Large intestine (tissue), 3 donors: ENCODE measurements at regions not wholly inside any gene's neighbourhood (a gene's known extent, or its start where the extent isn't known, plus 50 kb on each side); places are given as distances from the start of the nearest gene placed in this dataset.
"Not testable (repeated sequence)": the region's sequence is repeated elsewhere in the genome, so short reads cannot be mapped to it uniquely, and the experiment has no call there.

ENCODE experiments used
- DNase-seq, 2 donors: peaks; one replicate each; pipeline versions ENCODE4 v3.0.0 to v3.0.0-alpha.2; 2013
- H3K27ac ChIP-seq: one replicate; pipeline ENCODE4 v1.5.1; 2013; ENCODE audit warnings: low read length
- H3K27me3 ChIP-seq: 2 replicates; pipeline ENCODE4 v1.6.1; 2013; ENCODE audit warnings: low read length; ENCODE audit not compliant: control insufficient read depth, insufficient read depth
- H3K36me3 ChIP-seq: 2 replicates; pipeline ENCODE4 v1.6.1; 2013; ENCODE audit warnings: low read length; ENCODE audit not compliant: control insufficient read depth, insufficient read depth
- H3K4me1 ChIP-seq: one replicate; pipeline ENCODE4 v1.6.1; 2013; ENCODE audit warnings: low read length; ENCODE audit not compliant: control insufficient read depth, insufficient read depth
- H3K4me3 ChIP-seq: one replicate; pipeline ENCODE4 v1.5.1; 2013; ENCODE audit warnings: low read length
- H3K9me3 ChIP-seq: one replicate; pipeline ENCODE4 v1.6.1; 2013; ENCODE audit warnings: mild to moderate bottlenecking, low read depth, low read length, moderate library complexity; ENCODE audit not compliant: control insufficient read depth
- WGBS: methylation state at CpG from one replicate; pipeline ENCODE4 v1.1.5; 2013; ENCODE audit warnings: low lambda C conversion rate; ENCODE audit not compliant: insufficient coverage; 5-methylcytosine and 5-hydroxymethylcytosine counted together

DNA sequence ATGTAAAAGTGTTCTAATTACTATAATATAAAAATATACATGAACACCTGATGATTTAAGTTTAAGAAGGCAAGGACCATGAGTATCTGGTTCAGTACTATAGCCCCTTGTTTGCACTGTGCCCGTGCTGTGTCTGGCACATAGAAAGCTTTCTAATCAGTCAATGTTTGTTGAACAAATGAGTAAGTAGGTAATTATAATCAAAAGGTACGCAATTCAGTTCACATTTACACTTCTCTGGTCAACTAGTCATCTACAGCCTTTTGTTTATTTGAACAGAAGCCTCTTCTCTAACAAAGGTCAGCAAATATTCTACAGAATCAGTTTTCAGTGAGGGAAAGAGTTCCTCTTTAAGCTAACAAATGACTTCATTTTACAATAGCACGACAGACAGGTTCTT, 523.3 kb downstream of the SMARCA1 start:
- Histone ChIP-seq H3K4me1 (no peaks in the 10 kb centered on the region), H3K36me3 (no peaks in the 10 kb centered on the region), H3K9me3 (no peaks in the 10 kb centered on the region), H3K27me3 (no peaks in the 10 kb centered on the region), H3K4me3 (no peak overlapping the region), H3K27ac (no peak overlapping the region)
- DNase-seq = no peak
- WGBS = no CpG with 5 or more reads among the region's 3 CpGs

DNA sequence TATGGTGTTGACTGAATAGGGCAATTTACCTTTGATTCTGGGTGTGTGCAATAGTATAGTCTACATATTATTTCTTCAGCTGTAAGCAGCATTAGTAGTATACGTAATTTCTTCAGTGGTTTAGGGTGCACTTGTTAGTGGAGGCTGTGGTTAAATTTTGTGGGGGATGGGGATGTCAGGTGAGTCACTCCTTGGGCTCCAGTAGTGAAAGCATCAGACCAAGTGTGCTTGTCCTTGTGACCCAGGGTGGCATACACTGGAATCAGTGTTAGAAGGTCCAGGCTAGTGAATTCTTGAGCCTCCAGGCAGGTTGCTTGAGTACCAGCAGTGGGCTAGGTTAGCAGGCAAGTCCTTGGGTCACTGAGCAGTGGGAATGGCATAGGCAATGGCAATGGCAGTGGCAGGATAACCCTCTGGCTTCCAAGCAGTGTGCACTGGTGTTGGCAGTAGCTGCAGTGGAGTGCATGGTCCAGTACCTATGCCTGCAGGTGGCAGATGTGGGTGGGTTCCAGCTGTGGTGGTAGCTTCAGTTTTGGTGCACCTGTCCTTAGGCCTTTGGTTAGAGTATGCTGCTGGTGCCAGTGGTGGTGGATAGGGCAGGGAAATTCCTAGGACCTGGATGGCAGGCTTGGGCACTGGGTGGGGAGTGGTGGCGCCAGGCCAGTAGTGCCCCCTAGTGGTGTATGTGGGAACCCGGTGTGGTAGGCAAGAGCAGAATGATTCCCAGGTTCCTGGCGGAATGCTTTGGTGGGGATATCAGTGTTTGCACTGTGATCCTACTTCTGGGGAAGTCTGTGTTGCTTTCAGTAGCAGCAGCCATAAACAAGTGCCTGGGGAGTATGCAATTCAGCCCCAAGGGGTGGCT, 531.0 kb downstream of the SMARCA1 start:
- Histone ChIP-seq H3K9me3 (no peaks in the 10 kb centered on the region), H3K4me3 (no peak overlapping the region), H3K4me1 (no peaks in the 10 kb centered on the region), H3K27ac (no peak overlapping the region), H3K36me3 (no peaks in the 10 kb centered on the region), H3K27me3 (no peaks in the 10 kb centered on the region)
- no peak for DNase-seq
- WGBS = no CpG with 5 or more reads among the region's 4 CpGs

DNA sequence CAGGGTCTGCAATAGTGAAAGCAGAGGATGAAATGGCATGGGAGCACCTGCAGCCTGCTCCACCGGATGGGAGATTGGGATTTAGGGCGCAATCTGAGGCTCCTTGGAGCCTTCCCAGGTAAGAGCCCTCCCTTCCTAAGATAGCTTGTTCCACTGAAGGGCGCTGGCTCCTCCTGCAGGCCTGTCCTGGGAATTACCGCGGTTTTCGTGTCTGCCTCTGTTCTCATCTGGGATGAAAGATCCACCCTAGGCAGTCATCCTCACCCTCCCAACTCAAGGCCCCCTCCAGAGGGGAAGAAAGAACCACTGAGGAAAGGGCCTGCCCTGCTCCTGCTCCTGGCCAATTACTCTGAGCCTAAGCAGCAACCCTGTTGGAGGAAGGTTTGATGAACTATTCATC, 547.5 kb downstream of the SMARCA1 start:
- DNase-seq = peak; percentile 8
- peaks cover 4% of the 10 kb centered on the region for H3K4me1 ChIP-seq
- no peaks in the 10 kb centered on the region for H3K36me3 ChIP-seq
- WGBS = no CpG with 5 or more reads among the region's 6 CpGs
- H3K9me3 ChIP-seq = no peaks in the 10 kb centered on the region
- H3K27ac ChIP-seq = no peak overlapping the region
- H3K27me3 ChIP-seq = no peaks in the 10 kb centered on the region
- no peak overlapping the region for H3K4me3 ChIP-seq

DNA sequence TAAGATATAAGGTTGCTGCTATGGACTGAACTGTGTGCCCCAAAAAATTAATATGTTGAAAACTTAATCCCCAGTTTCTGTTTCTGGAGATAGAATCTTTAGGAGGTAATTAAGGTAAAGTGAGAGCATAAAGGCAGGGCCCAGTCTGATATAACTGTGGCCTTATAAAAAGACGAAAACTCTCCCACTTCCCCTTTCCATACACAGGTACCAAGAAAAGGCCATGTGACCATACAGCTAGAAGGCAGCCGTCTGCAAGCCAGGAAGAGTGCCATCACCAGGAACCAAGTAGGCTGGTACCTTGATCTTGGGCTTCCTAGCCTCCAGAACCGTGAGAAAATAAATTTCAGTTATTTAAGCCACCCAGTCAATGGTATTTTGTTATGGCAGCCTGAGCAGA, 550.3 kb downstream of the SMARCA1 start:
- WGBS = no CpG with 5 or more reads among the region's 3 CpGs
- no peak for DNase-seq

DNA sequence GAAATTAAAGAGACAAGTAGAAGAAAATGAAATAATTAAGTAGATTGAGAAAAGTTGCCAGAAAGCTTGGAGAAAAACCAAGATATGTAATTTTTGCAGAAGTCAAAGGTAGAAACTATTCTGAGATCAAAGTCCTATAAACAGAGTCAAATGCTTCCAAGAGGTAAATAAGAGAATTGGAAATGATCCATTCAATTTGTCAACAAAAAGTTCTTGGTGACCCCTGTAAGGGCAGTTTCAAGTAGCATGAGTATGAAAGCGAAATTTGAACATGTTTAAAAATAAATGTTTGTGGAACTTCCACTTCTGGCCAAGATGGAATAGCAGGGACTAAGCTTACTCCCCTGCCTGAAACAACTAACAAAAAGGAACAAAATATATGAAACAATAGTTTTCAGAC, 562.0 kb downstream of the SMARCA1 start:
- H3K27me3 ChIP-seq = no peaks in the 10 kb centered on the region
- no peak for DNase-seq
- no peaks in the 10 kb centered on the region for H3K4me1 ChIP-seq
- no peaks in the 10 kb centered on the region for H3K36me3 ChIP-seq
- H3K9me3 ChIP-seq = no peaks in the 10 kb centered on the region
- no peak overlapping the region for H3K4me3 ChIP-seq
- WGBS = no CpG with 5 or more reads among the region's 1 CpG
- no peak overlapping the region for H3K27ac ChIP-seq

More for the DNA sequence above, 550.3 kb downstream of the SMARCA1 start:
- H3K36me3 ChIP-seq = no peaks in the 10 kb centered on the region
- no peaks in the 10 kb centered on the region for H3K27me3 ChIP-seq
- no peak overlapping the region for H3K27ac ChIP-seq
- no peaks in the 10 kb centered on the region for H3K9me3 ChIP-seq
- no peak overlapping the region for H3K4me3 ChIP-seq
- H3K4me1 ChIP-seq = peaks cover 4% of the 10 kb centered on the region

DNA sequence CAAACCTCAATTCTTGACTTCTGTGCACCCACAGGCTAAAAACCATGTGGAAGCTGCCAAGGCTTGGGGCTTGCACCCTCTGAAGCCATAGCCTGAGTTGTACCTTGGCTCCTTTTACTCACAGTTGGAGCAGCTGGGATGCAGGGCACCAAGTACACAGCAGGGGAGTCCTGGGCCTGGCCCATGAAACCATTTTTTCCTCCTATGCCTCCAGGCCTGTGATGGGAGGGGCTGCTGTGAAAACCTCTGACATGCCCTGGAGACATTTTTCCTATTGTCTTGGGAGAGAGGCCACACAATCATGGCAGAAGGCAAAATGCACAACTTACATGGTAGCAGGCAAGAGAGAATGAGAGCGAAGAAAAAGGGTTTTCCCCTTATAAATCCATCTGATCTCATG, 568.6 kb downstream of the SMARCA1 start:
- H3K27me3 ChIP-seq = not testable (repeated sequence)

DNA sequence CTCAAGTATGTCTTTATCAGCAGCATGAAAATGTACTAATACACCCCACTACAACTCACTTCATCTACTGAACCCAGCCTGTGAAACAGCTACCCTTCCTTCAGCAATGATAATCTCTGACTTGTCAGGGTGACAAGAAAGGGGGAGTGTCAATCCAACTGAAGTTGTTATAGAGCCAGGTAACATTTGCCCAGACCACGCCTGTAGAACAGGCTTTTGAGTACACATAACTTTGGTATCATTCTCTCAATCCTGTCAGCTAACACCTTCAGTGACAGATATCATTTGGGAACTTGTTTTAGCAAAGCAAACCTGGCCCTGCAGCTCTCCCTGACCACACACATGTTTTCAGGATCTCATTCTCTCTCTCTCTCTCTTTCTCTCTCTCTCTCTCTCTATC, 592.2 kb downstream of the SMARCA1 start:
- Histone ChIP-seq H3K4me1 (no peaks in the 10 kb centered on the region), H3K27me3 (no peaks in the 10 kb centered on the region), H3K27ac (no peak overlapping the region), H3K36me3 (no peaks in the 10 kb centered on the region), H3K4me3 (no peak overlapping the region), H3K9me3 (no peaks in the 10 kb centered on the region)
- WGBS = no CpG with 5 or more reads among the region's 1 CpG
- DNase-seq = no peak

More for the DNA sequence above, 568.6 kb downstream of the SMARCA1 start:
- DNase-seq, H3K4me1 ChIP-seq, H3K36me3 ChIP-seq, H3K4me3 ChIP-seq, H3K9me3 ChIP-seq, H3K27ac ChIP-seq: not testable (repeated sequence)
- no CpG with 5 or more reads among the region's 1 CpG for WGBS

DNA sequence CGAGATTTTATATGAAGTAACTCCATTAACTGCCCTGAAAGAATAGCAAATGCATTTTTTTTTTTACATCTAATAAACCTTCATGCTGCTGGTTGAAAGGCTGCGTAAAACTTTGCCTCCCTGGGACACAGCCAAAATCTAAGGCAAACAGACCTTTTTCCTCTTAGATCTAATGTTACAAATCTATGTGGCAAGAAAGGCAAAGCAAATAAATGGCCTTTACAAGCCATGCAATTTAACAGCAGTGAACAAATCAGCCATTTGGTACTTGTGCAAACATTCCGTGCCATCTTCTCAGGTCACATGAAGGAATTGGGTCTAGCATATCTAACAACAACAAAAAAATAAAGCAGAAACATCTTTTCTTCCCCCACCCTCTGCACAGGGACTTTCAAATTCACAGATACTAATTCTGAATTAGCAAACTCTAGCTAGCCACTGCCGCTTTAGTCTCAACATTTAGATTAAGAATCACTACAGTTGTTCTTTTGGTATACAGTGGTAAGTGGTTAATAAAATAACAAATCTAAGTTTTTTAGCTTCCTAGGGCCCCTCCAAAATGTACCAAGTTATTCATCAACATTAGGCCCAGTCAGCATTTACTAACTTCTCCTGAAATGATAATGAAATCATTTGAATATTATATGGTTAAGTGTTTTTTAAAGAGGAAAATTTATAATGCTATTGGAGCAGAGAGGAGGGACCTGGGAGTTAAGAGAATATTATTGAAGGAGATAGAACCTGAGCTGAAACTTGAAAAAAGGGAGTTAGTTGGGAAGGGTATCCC, 593.8 kb downstream of the SMARCA1 start:
- Histone ChIP-seq H3K27me3 (no peaks in the 10 kb centered on the region), H3K4me3 (no peak overlapping the region), H3K9me3 (no peaks in the 10 kb centered on the region), H3K4me1 (no peaks in the 10 kb centered on the region), H3K27ac (no peak overlapping the region), H3K36me3 (no peaks in the 10 kb centered on the region)
- no peak for DNase-seq
- WGBS = no CpG with 5 or more reads among the region's 4 CpGs

DNA sequence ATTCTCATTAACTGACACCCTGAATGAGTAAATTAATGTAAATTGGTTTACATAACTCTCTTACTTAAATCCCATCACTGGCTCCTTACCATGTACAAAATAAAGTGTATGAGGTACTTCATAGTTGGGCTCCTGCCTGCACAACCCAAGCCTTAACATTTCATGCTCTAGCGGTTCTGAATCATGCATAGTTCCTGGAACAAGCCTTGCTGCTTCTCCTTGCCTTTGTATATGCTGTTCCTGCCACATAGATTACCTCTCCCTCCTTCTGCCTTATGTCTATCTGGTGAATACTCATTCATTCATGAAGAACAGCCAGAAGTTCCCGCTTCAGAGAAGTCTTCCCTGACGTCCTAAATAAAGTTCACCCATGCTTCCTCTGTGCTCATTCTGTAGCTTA, 594.7 kb downstream of the SMARCA1 start:
- WGBS = no CpG with 5 or more reads among the region's 3 CpGs
- Histone ChIP-seq H3K9me3 (no peaks in the 10 kb centered on the region), H3K27me3 (no peaks in the 10 kb centered on the region), H3K27ac (no peak overlapping the region), H3K36me3 (no peaks in the 10 kb centered on the region), H3K4me1 (no peaks in the 10 kb centered on the region), H3K4me3 (no peak overlapping the region)
- DNase-seq = no peak

DNA sequence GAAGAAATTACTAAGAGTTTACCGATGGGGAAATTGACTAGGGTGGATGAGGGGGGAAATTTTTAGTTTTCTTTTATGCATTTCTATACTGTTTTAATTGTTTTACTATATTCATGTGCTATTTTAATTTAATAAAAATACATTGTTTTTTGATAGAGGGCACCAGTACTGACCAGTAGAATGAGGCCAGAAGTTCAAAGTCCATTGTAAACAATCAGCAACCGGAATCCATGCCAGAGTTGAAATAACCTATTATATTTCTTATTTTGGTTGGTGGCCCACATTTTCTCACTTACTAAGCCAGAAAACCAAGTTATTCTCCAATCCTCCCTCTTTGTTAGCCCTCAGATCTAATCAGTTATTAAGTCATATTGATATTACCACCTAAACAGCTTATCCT, 595.9 kb downstream of the SMARCA1 start:
- no peak overlapping the region for H3K27ac ChIP-seq
- WGBS = no CpG with 5 or more reads among the region's 2 CpGs
- H3K4me1 ChIP-seq = no peaks in the 10 kb centered on the region
- no peak overlapping the region for H3K4me3 ChIP-seq
- H3K36me3 ChIP-seq = no peaks in the 10 kb centered on the region
- H3K9me3 ChIP-seq = no peaks in the 10 kb centered on the region
- H3K27me3 ChIP-seq = no peaks in the 10 kb centered on the region
- no peak for DNase-seq
